DOHH2 (cell line): ENCODE measurements at regions not wholly inside any gene's neighbourhood (a gene's known extent, or its start where the extent isn't known, plus 50 kb on each side); places are given as distances from the start of the nearest gene placed in this dataset.

Source experiments
- H3F3A ChIP-seq: fragments of 200-600 bp; sonication (generic), shearing (Covaris generic); 2 replicates; pipeline ENCODE4 v1.6.0; 2016; ENCODE audit warnings: antibody characterized with exemption, mild to moderate bottlenecking; ENCODE audit not compliant: control insufficient read depth, insufficient read depth
- H3K27ac ChIP-seq: fragments of 200-600 bp; sonication (generic); 2 replicates; pipeline ENCODE4 v1.5.1; 2014; ENCODE audit warnings: low read depth, mild to moderate bottlenecking, low read length, moderate library complexity
- H3K27me3 ChIP-seq: fragments of 200-600 bp; sonication (generic); 2 replicates; pipeline ENCODE4 v1.6.1; 2014; ENCODE audit warnings: mild to moderate bottlenecking, low read length, mixed read lengths; ENCODE audit not compliant: control insufficient read depth
- H3K36me3 ChIP-seq: fragments of 200-600 bp; sonication (generic); 2 replicates; pipeline ENCODE4 v1.6.1; 2014; ENCODE audit warnings: mild to moderate bottlenecking, low read length, moderate library complexity, mixed read lengths; ENCODE audit not compliant: control insufficient read depth
- H3K4me1 ChIP-seq: fragments of 200-600 bp; sonication (generic); 2 replicates; pipeline ENCODE4 v1.6.1; 2014; ENCODE audit warnings: mild to moderate bottlenecking, low read length, mixed read lengths; ENCODE audit not compliant: control insufficient read depth
- H3K4me2 ChIP-seq: fragments of 200-600 bp; sonication (generic); 2 replicates; pipeline ENCODE4 v1.6.0; 2014; ENCODE audit warnings: mild to moderate bottlenecking, low read length, moderate library complexity
- H3K4me3 ChIP-seq: fragments of 200-600 bp; sonication (generic); 2 replicates; pipeline ENCODE4 v1.5.1; 2014; ENCODE audit warnings: mild to moderate bottlenecking, low read length, mixed read lengths
- H3K79me2 ChIP-seq: fragments of 200-600 bp; sonication (generic); 2 replicates; pipeline ENCODE4 v1.6.1; 2014; ENCODE audit warnings: mild to moderate bottlenecking, low read length, mixed read lengths; ENCODE audit not compliant: control insufficient read depth
- H3K9me2 ChIP-seq: fragments of 200-600 bp; sonication (generic); replicated peaks from 2 replicates; pipeline ENCODE4 v1.6.1; 2014; ENCODE audit warnings: mild to moderate bottlenecking, low read length, mixed read lengths; ENCODE audit not compliant: control insufficient read depth
- H3K9me3 ChIP-seq: fragments of 200-600 bp; sonication (generic); 2 replicates; pipeline ENCODE4 v1.6.1; 2014; ENCODE audit warnings: antibody characterized with exemption, low read length, mixed read lengths; ENCODE audit not compliant: control insufficient read depth, insufficient read depth
- H4K20me1 ChIP-seq: fragments of 200-600 bp; sonication (generic); 2 replicates; pipeline ENCODE4 v1.6.0; 2014; ENCODE audit warnings: low read depth, mild to moderate bottlenecking, antibody characterized with exemption, low read length, moderate library complexity; ENCODE audit not compliant: control insufficient read depth, insufficient read depth
- CTCF ChIP-seq: fragments of 200-600 bp; sonication (generic); IDR thresholded peaks from one replicate; pipeline ENCODE4 v1.5.1; 2014; ENCODE audit warnings: antibody characterized with exemption, mild to moderate bottlenecking, low read depth, low read length; ENCODE audit not compliant: poor library complexity, severe bottlenecking
- EZH2phosphoT487 ChIP-seq: fragments of 200-600 bp; sonication (generic); IDR thresholded peaks from 2 replicates; pipeline ENCODE4 v1.6.1; 2017; ENCODE audit warnings: borderline replicate concordance, mild to moderate bottlenecking, antibody characterized with exemption, low read length, moderate library complexity, mixed read lengths

GRCh38 chr1:239939602-239940001 is 152.1 kb upstream of the FMN2 start:
- Histone ChIP-seq H3K4me1 (no peaks in the 10 kb centered on the region), H3F3A (no peaks in the 10 kb centered on the region), H3K4me3 (no peak overlapping the region), H3K36me3 (no peaks in the 10 kb centered on the region), H3K27ac (no peak overlapping the region), H4K20me1 (no peaks in the 10 kb centered on the region), H3K9me2 (no peaks in the 10 kb centered on the region), H3K4me2 (no peak overlapping the region), H3K79me2 (no peaks in the 10 kb centered on the region), H3K27me3 (no peaks in the 10 kb centered on the region), H3K9me3 (peaks cover 4% of the 10 kb centered on the region; the same call in 1 of the 2 replicates)
- TF ChIP-seq EZH2phosphoT487 (no peak), CTCF (no peak)

- H3K79me2 ChIP-seq, result no peaks in the 10 kb centered on the region
- no peaks in the 10 kb centered on the region for H3K4me1 ChIP-seq
- no peaks in the 10 kb centered on the region for H3K27me3 ChIP-seq
- H3F3A ChIP-seq, result no peaks in the 10 kb centered on the region
- H3K36me3 ChIP-seq, result no peaks in the 10 kb centered on the region
- H3K9me3 ChIP-seq, result peaks cover 4% of the 10 kb centered on the region; the same call in 1 of the 2 replicates
- TF ChIP-seq EZH2phosphoT487 (no peak), CTCF (no peak)
- no peaks in the 10 kb centered on the region for H4K20me1 ChIP-seq
- no peak overlapping the region for H3K27ac ChIP-seq
- no peak overlapping the region for H3K4me2 ChIP-seq
- H3K9me2 ChIP-seq, result no peaks in the 10 kb centered on the region
- H3K4me3 ChIP-seq, result no peak overlapping the region
Measured at GRCh38 chr1:239943761-239944160, 147.9 kb upstream of the FMN2 start.

- TF ChIP-seq CTCF (no peak), EZH2phosphoT487 (no peak)
- Histone ChIP-seq H3K79me2 (no peaks in the 10 kb centered on the region), H3K36me3 (no peaks in the 10 kb centered on the region), H3K4me2 (no peak overlapping the region), H3K27ac (no peak overlapping the region), H3K9me2 (no peaks in the 10 kb centered on the region), H3K27me3 (no peaks in the 10 kb centered on the region), H3F3A (no peaks in the 10 kb centered on the region), H3K4me1 (no peaks in the 10 kb centered on the region), H3K4me3 (no peak overlapping the region), H3K9me3 (peaks cover 4% of the 10 kb centered on the region; the same call in 1 of the 2 replicates), H4K20me1 (no peaks in the 10 kb centered on the region)
Measured at GRCh38 chr1:239944666-239945065, 147.0 kb upstream of the FMN2 start.

- Histone ChIP-seq H3K4me3 (no peak overlapping the region), H3K4me2 (no peak overlapping the region), H3F3A (no peaks in the 10 kb centered on the region), H3K27me3 (no peaks in the 10 kb centered on the region), H4K20me1 (no peaks in the 10 kb centered on the region), H3K9me2 (no peaks in the 10 kb centered on the region), H3K27ac (no peak overlapping the region), H3K9me3 (peaks cover 4% of the 10 kb centered on the region; the same call in 1 of the 2 replicates), H3K4me1 (no peaks in the 10 kb centered on the region), H3K36me3 (no peaks in the 10 kb centered on the region), H3K79me2 (no peaks in the 10 kb centered on the region)
- TF ChIP-seq CTCF (no peak), EZH2phosphoT487 (no peak)
Measured at GRCh38 chr1:239947801-239948200, 143.9 kb upstream of the FMN2 start.
